A549 (cell line): ENCODE measurements at regions not wholly inside any gene's neighbourhood (a gene's known extent, or its start where the extent isn't known, plus 50 kb on each side); places are given as distances from the start of the nearest gene placed in this dataset.

Experiments
- ATAC-seq, 2 experiments: fragments of 200-7000 bp in 1 of 2; fragments of >200 bp in 1 of 2; cut with Nextera tagmentation in 1 of 2; cut with Tn5 transposase in 1 of 2; 3 replicates each; pipeline versions ENCODE4 v1.8.0 to v1.9.1; 2018 to 2020; ENCODE audit warnings: mild to moderate bottlenecking in 1 of 2, moderate library complexity in 1 of 2
- CTCF ChIA-PET: fragments of 300-600 bp; sonication (Branson Sonifier 250); formaldehyde crosslinking; extraction: SDS; loops from one replicate; lab custom pipeline; 2021; ENCODE audit warnings: antibody characterized with exemption, inconsistent platforms; lab: Yijun Ruan, JAX
- POLR2A ChIA-PET: fragments of 350-600 bp; formaldehyde crosslinking; extraction: SDS; loops from one replicate; lab custom pipeline; 2021; ENCODE audit warnings: antibody characterized with exemption, inconsistent platforms; lab: Yijun Ruan, JAX
- DNase-seq, 2 experiments: peaks; one replicate each; pipeline versions ENCODE4 v3.0.0 to v3.0.0-alpha.2; 2011 to 2016; ENCODE audit warnings: low read depth in 1 of 2, low spot score in 1 of 2
- FAIRE-seq: peaks from 2 replicates; lab custom pipeline; 2011; peaks lifted over from hg19 to GRCh38; lab: Jason Lieb, UNC
- H3K27ac ChIP-seq, 2 experiments: fragments of >200 bp; sonication (Bioruptor Twin); formaldehyde crosslinking; 3 replicates each; pipeline ENCODE4 v1.5.1; 2016 to 2017
- H3K4me1 ChIP-seq: fragments of >200 bp; sonication (Bioruptor Twin); formaldehyde crosslinking; 3 replicates; pipeline ENCODE4 v1.6.1; 2016
- H3K4me2 ChIP-seq: fragments of >200 bp; sonication (Bioruptor Twin); formaldehyde crosslinking; 3 replicates; pipeline ENCODE4 v1.6.1; 2016
- H3K4me3 ChIP-seq: fragments of >200 bp; sonication (Bioruptor Twin); formaldehyde crosslinking; 3 replicates; pipeline ENCODE4 v1.5.1; 2016
- H3K9me3 ChIP-seq: fragments of >200 bp; sonication (Bioruptor Twin); formaldehyde crosslinking; 3 replicates; pipeline ENCODE4 v1.6.1; 2016
- BCL3 ChIP-seq: fragments of >200 bp; sonication (Bioruptor Twin); formaldehyde crosslinking; IDR thresholded peaks from 3 replicates; pipeline ENCODE4 v1.6.1; 2016
- BHLHE40 ChIP-seq: IDR thresholded peaks from 2 replicates; pipeline ENCODE4 v1.6.1; 2012; ENCODE audit warnings: low read depth, low read length, inconsistent platforms
- CBX8 ChIP-seq: fragments of 200-600 bp; sonication (generic); IDR thresholded peaks from 2 replicates; pipeline ENCODE4 v1.6.1; 2016
- CHD2 ChIP-seq: fragments of 150-350 bp; IDR thresholded peaks from 2 replicates; pipeline ENCODE4 v1.6.1; 2014; ENCODE audit warnings: low read length; ENCODE audit not compliant: partially characterized antibody
- CHD4 ChIP-seq: fragments of 200-600 bp; sonication (generic); IDR thresholded peaks from 2 replicates; pipeline ENCODE4 v1.6.1; 2016; ENCODE audit warnings: antibody characterized with exemption, mild to moderate bottlenecking, borderline replicate concordance
- CTCF ChIP-seq: fragments of >200 bp; sonication (Bioruptor Twin); formaldehyde crosslinking; IDR thresholded peaks from 3 replicates; pipeline ENCODE4 v1.5.1; 2016
- FOSL2 ChIP-seq, 2 experiments: fragments of 450-650 bp in 1 of 2; fragments of >200 bp in 1 of 2; sonication (Bioruptor Twin) in 1 of 2; formaldehyde crosslinking; IDR thresholded peaks; 2 replicates each; pipeline versions ENCODE4 v1.5.0 to v1.6.1; 2016 to 2020; ENCODE audit warnings: mild to moderate bottlenecking in 1 of 2, moderate library complexity in 1 of 2
- GATA3 ChIP-seq: IDR thresholded peaks from 2 replicates; pipeline ENCODE4 v1.6.1; 2012; ENCODE audit warnings: borderline replicate concordance
- HMGXB4 ChIP-seq: fragments of 250-450 bp; sonication (Bioruptor Pico); IDR thresholded peaks from 2 replicates; pipeline ENCODE4 v1.5.0; 2021; ENCODE audit warnings: mild to moderate bottlenecking, moderate library complexity, borderline replicate concordance
- KDM1A ChIP-seq: fragments of 200-600 bp; sonication (generic); IDR thresholded peaks from 2 replicates; pipeline ENCODE4 v1.6.1; 2016; ENCODE audit warnings: low read depth, mild to moderate bottlenecking
- NPAS2 ChIP-seq: fragments of 250-450 bp; sonication (Bioruptor Pico); IDR thresholded peaks from 2 replicates; pipeline ENCODE4 v1.8.0; 2022; ENCODE audit warnings: mild to moderate bottlenecking, moderate library complexity, borderline replicate concordance
- NR3C1 ChIP-seq: fragments of >200 bp; sonication (Bioruptor Twin); formaldehyde crosslinking; IDR thresholded peaks from 3 replicates; pipeline ENCODE4 v1.6.1; 2017
- PHF8 ChIP-seq: fragments of 200-600 bp; sonication (generic); IDR thresholded peaks from 2 replicates; pipeline ENCODE4 v1.6.1; 2016; ENCODE audit warnings: low read depth, mild to moderate bottlenecking, antibody characterized with exemption, moderate library complexity, borderline replicate concordance
- POLR2AphosphoS2 ChIP-seq: conservative IDR thresholded peaks from 2 replicates; pipeline ENCODE4 v1.6.1; 2012; ENCODE audit warnings: low read length, improper control_type of control experiment, inconsistent platforms
- RAD21 ChIP-seq, 2 experiments: fragments of >200 bp in 1 of 2; sonication (Bioruptor Twin) in 1 of 2; formaldehyde crosslinking in 1 of 2; IDR thresholded peaks in 1 of 2; conservative IDR thresholded peaks in 1 of 2; 2 replicates in 1 of 2; 3 replicates in 1 of 2; pipeline ENCODE4 v1.6.1; 2012 to 2018; ENCODE audit warnings: inconsistent platforms in 1 of 2
- RCOR1 ChIP-seq: fragments of 150-350 bp; IDR thresholded peaks from 2 replicates; pipeline ENCODE4 v1.6.1; 2014; ENCODE audit warnings: antibody characterized with exemption, low read length, low read depth
- RNF2 ChIP-seq: fragments of 200-600 bp; sonication (generic); IDR thresholded peaks from 2 replicates; pipeline ENCODE4 v1.6.1; 2016; ENCODE audit warnings: low read depth, mild to moderate bottlenecking, antibody characterized with exemption, moderate library complexity, borderline replicate concordance
- SMC3 ChIP-seq: fragments of >200 bp; sonication (Bioruptor Twin); formaldehyde crosslinking; IDR thresholded peaks from 3 replicates; pipeline ENCODE4 v1.6.1; 2018; ENCODE audit warnings: inconsistent platforms
- TP53 ChIP-seq: fragments of 250-450 bp; sonication (Bioruptor Pico); IDR thresholded peaks from 2 replicates; pipeline ENCODE4 v1.5.0; 2021; ENCODE audit warnings: mild to moderate bottlenecking, moderate library complexity
- WGBS: methylation state at CpG from one replicate; pipeline ENCODE4 v1.1.6; 2017; ENCODE audit errors: missing lambda C conversion rate; 5-methylcytosine and 5-hydroxymethylcytosine counted together
- TF ChIP-seq, protein P1 (sequence below): IDR thresholded peaks from 2 replicates; pipeline ENCODE4 v1.6.1; 2012
- TF ChIP-seq, protein P2 (sequence below): fragments of 250-450 bp; sonication (Bioruptor Pico); IDR thresholded peaks from 2 replicates; pipeline ENCODE4 v1.5.0; 2020; ENCODE audit warnings: low read depth, mild to moderate bottlenecking, moderate library complexity

DNA sequence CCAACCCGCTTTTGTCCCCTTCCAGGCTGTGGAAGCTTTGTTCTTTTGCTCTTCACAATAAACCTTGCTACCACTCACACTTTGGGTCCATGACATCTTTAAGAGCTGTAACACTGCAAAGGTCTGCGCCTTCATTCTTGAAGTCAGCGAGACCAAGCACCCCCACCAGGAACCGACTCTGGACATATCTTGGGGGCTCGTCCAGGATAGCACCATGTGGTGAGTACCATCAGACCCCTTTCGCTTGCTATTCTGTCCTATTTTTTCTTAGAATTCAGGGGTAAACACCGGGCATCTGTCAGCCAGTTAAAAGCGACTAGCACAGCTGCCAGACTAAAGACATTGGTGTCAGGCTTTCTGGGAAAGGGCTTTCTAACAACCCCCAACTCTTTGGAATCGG, 137.6 kb upstream of the PPFIA2 start:
- 15% methylated on average over 9 of the region's 9 CpGs for WGBS
- H3K4me1 ChIP-seq = no peaks in the 10 kb centered on the region
- TF ChIP-seq CHD2 (no peak), POLR2AphosphoS2 (no peak), GATA3 (no peak), BHLHE40 (no peak), RNF2 (no peak)
- TF ChIP-seq, protein P1, sequence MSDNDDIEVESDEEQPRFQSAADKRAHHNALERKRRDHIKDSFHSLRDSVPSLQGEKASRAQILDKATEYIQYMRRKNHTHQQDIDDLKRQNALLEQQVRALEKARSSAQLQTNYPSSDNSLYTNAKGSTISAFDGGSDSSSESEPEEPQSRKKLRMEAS = no peak
- TF ChIP-seq, protein P2, sequence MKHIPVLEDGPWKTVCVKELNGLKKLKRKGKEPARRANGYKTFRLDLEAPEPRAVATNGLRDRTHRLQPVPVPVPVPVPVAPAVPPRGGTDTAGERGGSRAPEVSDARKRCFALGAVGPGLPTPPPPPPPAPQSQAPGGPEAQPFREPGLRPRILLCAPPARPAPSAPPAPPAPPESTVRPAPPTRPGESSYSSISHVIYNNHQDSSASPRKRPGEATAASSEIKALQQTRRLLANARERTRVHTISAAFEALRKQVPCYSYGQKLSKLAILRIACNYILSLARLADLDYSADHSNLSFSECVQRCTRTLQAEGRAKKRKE (CRISPR knock-in tag) = no peak
- TF ChIP-seq, all 56 proteins: peak for 0
- FAIRE-seq (no peak), DNase-seq (no peak), ATAC-seq (no peak)
- Histone ChIP-seq H3K4me3 (no peak overlapping the region), H3K9me3 (no peaks in the 10 kb centered on the region), H3K4me2 (no peak overlapping the region), H3K27ac (no peak overlapping the region)
- POLR2A ChIA-PET = no interaction called here
- CTCF ChIA-PET = no interaction called here

DNA sequence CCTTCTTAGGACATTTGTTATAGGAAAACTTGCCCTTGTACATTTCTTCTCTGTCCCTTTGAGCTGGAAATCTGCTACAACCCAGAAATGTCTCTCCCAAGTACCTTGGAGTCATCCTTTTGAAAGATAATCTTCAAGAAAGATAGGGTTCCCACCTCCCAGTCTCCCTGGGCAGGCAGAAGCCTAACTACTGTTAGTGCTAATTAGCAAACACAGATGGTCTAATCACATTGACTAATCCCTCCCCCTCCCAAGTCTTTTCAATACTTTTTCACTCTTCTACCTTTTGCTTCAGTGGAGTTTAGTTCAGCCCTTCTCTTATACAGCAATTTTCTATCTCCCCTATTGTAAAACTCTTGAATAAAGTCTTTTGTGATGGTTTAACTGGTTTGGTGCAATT, 129.8 kb upstream of the PPFIA2 start:
- POLR2A ChIA-PET = no interaction called here
- Histone ChIP-seq H3K4me2 (no peak overlapping the region), H3K4me3 (no peak overlapping the region), H3K4me1 (no peaks in the 10 kb centered on the region), H3K27ac (no peak overlapping the region), H3K9me3 (no peaks in the 10 kb centered on the region)
- no peak for DNase-seq
- ATAC-seq = no peak
- TF ChIP-seq RCOR1 (no peak), GATA3 (no peak), NPAS2 (CRISPR knock-in tag) (no peak), RAD21 (conservative IDR thresholded peaks at IDR 0.05 in 1 of 2, IDR thresholded peaks at IDR 0.05 in 1 of 2) (no peak), CHD2 (no peak), NR3C1 (no peak), CBX8 (no peak), PHF8 (no peak), CHD4 (no peak)
- TF ChIP-seq, protein P2 (CRISPR knock-in tag) = no peak
- CTCF ChIA-PET = no interaction called here
- no peak for FAIRE-seq

DNA sequence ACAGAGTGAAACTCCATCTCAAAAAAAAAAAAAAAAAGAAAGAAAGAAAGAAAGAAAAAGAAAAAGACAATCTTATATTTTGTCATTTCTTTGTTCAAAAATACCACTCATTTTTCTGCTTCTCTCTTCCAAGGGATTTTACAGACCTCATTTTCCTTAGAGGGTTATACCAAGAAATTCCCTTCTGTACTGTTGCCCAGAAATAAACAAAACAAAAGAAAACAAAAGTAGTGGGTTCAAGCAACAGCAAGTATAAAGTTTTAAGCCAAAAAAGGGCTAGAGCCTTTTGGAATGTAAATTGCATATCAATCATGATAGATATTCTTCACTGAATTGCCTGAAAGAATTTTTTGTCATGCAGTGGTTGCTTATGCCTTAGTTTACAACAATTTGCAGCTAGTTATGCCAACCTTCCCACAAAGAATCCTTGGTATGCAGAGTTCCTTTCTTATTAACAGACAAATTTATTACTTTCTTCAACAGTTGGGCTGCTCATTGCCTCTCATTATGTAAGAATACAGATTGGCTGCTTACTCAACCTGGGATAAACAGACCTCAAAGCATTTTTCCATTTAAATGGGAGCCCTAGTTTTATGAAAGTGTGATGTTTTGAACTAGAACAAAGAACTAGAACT, 129.1 kb upstream of the PPFIA2 start:
- FAIRE-seq (no peak), DNase-seq (no peak), ATAC-seq (no peak)
- Histone ChIP-seq H3K4me1 (no peaks in the 10 kb centered on the region), H3K9me3 (no peaks in the 10 kb centered on the region), H3K27ac (no peak overlapping the region), H3K4me3 (no peak overlapping the region), H3K4me2 (no peak overlapping the region)
- CTCF ChIA-PET = interaction anchor here (0.9 kb wide), 1 partner anchor 13 kb away, joined by 3 read pairs; no protein-coding TSS in a partner anchor
- POLR2A ChIA-PET = no interaction called here
- TF ChIP-seq KDM1A (no peak), SMC3 (no peak), RCOR1 (no peak), HMGXB4 (CRISPR knock-in tag) (no peak), TP53 (CRISPR knock-in tag) (no peak), POLR2AphosphoS2 (no peak), BCL3 (no peak), FOSL2 (IDR thresholded peaks at IDR 0.05) (no peak), FOSL2 (CRISPR knock-in tag; IDR thresholded peaks at IDR 0.05) (no peak), CTCF (no peak), RAD21 (conservative IDR thresholded peaks at IDR 0.05 in 1 of 2, IDR thresholded peaks at IDR 0.05 in 1 of 2) (no peak), NPAS2 (CRISPR knock-in tag) (no peak)
